Fibroblast of the aortic adventitia (primary cell): ENCODE measurements at regions not wholly inside any gene's neighbourhood (a gene's known extent, or its start where the extent isn't known, plus 50 kb on each side); places are given as distances from the start of the nearest gene placed in this dataset.
A peak's percentile ranks its signal among the peaks of the same experiment; 100 is the strongest.

Experiments used
- DNase-seq: peaks from one replicate; pipeline ENCODE4 v3.0.0-alpha.2; 2010; ENCODE audit warnings: low read depth
- H3K4me3 ChIP-seq: 2 replicates; pipeline ENCODE4 v1.5.1; 2011; ENCODE audit warnings: low read depth, mild to moderate bottlenecking, control low read depth, low read length, moderate library complexity
- TF ChIP-seq, protein P1 (sequence below): IDR thresholded peaks from 2 replicates; pipeline ENCODE4 v1.5.1; 2011; ENCODE audit warnings: mild to moderate bottlenecking, low read length, control low read depth, inconsistent platforms; ENCODE audit not compliant: insufficient read depth

DNA sequence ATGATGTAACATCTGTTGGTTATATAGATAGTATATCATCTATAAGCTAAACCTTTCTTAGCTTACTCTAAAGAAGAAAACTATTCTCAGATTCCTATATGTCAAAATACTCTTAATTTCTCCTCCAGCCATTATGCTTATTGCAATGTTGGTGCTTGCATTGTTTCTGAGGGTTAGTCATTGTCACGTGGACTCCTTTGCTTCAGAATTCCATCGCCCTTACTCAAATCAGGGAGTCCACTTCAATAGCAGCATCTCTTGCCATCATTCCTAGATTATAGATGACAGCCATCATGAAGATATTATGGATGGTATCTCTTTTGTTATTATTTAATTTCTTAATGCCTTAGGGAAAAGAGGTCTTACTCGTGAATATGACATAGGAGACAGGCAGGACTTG, 776.1 kb downstream of the TENT5A start:
- no peak overlapping the region for H3K4me3 ChIP-seq
- DNase-seq = peak; percentile 20
- TF ChIP-seq, protein P1, sequence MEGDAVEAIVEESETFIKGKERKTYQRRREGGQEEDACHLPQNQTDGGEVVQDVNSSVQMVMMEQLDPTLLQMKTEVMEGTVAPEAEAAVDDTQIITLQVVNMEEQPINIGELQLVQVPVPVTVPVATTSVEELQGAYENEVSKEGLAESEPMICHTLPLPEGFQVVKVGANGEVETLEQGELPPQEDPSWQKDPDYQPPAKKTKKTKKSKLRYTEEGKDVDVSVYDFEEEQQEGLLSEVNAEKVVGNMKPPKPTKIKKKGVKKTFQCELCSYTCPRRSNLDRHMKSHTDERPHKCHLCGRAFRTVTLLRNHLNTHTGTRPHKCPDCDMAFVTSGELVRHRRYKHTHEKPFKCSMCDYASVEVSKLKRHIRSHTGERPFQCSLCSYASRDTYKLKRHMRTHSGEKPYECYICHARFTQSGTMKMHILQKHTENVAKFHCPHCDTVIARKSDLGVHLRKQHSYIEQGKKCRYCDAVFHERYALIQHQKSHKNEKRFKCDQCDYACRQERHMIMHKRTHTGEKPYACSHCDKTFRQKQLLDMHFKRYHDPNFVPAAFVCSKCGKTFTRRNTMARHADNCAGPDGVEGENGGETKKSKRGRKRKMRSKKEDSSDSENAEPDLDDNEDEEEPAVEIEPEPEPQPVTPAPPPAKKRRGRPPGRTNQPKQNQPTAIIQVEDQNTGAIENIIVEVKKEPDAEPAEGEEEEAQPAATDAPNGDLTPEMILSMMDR = no peak

DNA sequence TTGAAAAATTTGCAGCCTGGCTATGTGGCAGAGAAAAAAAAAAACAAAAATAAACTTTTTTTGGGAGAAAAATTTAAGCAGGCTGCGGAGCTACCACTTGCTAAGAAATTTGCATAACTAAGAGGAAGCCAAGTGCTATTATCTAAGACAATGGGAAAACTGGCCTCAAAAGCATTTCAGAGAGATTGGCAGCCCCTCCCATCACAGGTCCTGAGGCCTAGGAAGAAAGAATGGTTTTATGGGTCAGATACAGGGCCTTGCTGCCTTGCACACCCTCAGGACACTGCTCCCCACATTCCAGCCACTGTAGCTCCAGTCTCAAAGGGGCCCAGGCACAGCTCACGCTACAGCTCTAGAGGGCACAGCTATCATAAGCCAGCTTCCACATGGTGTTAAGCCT, 777.9 kb downstream of the TENT5A start:
- H3K4me3 ChIP-seq = no peak overlapping the region
- TF ChIP-seq, protein P1 = no peak
- no peak for DNase-seq

DNA sequence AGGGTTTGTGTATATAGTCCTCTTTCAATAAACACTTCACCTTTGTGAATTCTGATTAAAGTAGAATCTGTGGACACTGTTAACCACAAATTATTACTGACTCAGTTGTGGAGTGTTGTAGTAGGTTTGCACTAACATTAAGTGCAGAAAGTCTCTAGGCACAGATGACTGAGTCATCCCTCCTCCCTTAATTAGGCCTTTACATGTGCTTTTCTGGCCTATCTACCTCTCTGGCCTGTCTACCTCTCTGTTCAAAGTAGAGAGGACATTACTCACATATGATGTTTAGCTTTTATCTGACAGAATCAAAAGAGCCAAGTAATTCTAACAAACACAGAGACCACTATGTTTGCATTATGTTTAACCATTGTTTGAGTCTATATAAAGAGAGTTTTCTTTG, 783.0 kb downstream of the TENT5A start:
- DNase-seq = no peak
- no peak overlapping the region for H3K4me3 ChIP-seq
- TF ChIP-seq, protein P1 = no peak

DNA sequence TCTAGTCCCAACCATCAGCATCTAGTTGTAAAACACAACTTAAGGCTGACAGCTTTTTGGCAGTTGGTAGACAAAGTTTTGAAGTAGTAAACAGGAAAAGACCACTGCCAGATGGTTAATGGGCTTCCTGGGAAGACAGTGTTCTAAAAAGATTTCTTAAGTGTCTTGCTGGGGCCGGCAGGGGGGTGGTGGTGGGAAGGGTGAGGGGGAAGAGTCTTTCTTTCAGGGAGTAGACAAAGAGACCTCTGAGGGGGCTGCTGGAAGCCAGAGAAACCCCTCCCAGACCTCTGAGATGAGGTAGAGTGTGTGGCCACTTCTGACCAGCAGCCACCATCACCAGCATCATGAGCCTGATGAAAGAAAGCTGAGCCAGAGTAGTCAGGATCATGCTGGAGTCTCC, 784.9 kb downstream of the TENT5A start:
- no peak for DNase-seq
- TF ChIP-seq, protein P1 = no peak
- H3K4me3 ChIP-seq = no peak overlapping the region

GRCh38 chr6:80962382-80962781, 790.1 kb downstream of the TENT5A start:
- H3K4me3 ChIP-seq = no peak overlapping the region
- TF ChIP-seq, protein P1 = no peak
- no peak for DNase-seq

- no peak for DNase-seq
- no peak overlapping the region for H3K4me3 ChIP-seq
- TF ChIP-seq, protein P1 = no peak
Observed at GRCh38 chr6:80961166-80961565, 791.3 kb downstream of the TENT5A start.

DNA sequence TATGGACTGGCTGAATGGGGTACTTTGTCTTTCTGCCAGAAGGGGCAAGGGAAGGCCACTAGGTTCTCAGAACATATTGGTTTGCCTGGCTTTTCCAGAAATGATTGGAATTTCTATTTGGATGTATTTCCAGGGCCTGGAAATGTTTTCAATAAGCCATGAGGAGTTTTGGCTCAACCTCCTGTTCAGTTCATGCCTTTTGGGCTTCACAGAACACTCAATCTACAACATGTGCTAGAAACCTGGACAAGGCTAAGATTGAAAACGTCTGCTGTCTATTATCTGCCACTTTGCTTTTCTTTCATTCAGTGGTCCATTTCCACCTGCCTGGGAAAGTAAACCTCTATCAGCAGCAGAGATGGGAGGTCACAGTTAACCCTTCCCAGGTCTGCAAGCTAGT, 793.4 kb downstream of the TENT5A start:
- TF ChIP-seq, protein P1 = no peak

More for the DNA sequence above, 793.4 kb downstream of the TENT5A start:
- H3K4me3 ChIP-seq = no peak overlapping the region
- peak; percentile 32 for DNase-seq
